ENCODE measurements at regions not wholly inside any gene's neighbourhood (a gene's known extent, or its start where the extent isn't known, plus 50 kb on each side); places are given as distances from the start of the nearest gene placed in this dataset.

- TF ChIP-seq EP300 (IDR thresholded peaks at IDR 0.05; ENCODE audit: low read length): no peak
- no peak for TF ChIP-seq ZFP1 (CRISPR knock-in tag; IDR thresholded peaks at IDR 0.05)
- TF ChIP-seq TSHZ1 (CRISPR knock-in tag; IDR thresholded peaks at IDR 0.05): no peak
- TF ChIP-seq SIX5 (IDR thresholded peaks at IDR 0.05; ENCODE audit: borderline replicate concordance in 1 of 2, insufficient read depth in 1 of 2, low read depth in 1 of 2, low read length in 2 of 2): no peak
- no peak for TF ChIP-seq JUND (IDR thresholded peaks at IDR 0.05; ENCODE audit: borderline replicate concordance, low read depth, low read length)
- no peak for TF ChIP-seq JUND (tag; IDR thresholded peaks at IDR 0.05; ENCODE audit: borderline replicate concordance, low read depth, low read length)
Measured at GRCh38 chr11:13109616-13110015, 100.5 kb downstream of the RASSF10 start.
